HG02938 (cell line): ENCODE measurements at regions not wholly inside any gene's neighbourhood (a gene's known extent, or its start where the extent isn't known, plus 50 kb on each side); places are given as distances from the start of the nearest gene placed in this dataset.
"Not testable (repeated sequence)": the region's sequence is repeated elsewhere in the genome, so short reads cannot be mapped to it uniquely, and the experiment has no call there.

Source experiments
- ATAC-seq: cut with Tn5 transposase; IDR thresholded peaks from one replicate; pipeline ENCODE4 v1.9.1; 2021; ENCODE audit warnings: mild to moderate bottlenecking, moderate library complexity; ENCODE audit not compliant: unreplicated experiment

- ATAC-seq: no peak
Observed at GRCh38 chr5:12615141-12615820, 711.0 kb upstream of the CTNND2 start.

GRCh38 chr5:12614608-12615007 lies 710.4 kb upstream of the CTNND2 start:
- no peak for ATAC-seq

GRCh38 chr5:12611132-12611531 lies 706.9 kb upstream of the CTNND2 start:
- no peak for ATAC-seq

GRCh38 chr5:12607817-12608216 lies 703.6 kb upstream of the CTNND2 start:
- ATAC-seq: not testable (repeated sequence)

GRCh38 chr5:12592228-12592627 lies 688.0 kb upstream of the CTNND2 start:
- no peak for ATAC-seq

GRCh38 chr5:12586406-12586805 lies 682.2 kb upstream of the CTNND2 start:
- no peak for ATAC-seq

- ATAC-seq: not testable (repeated sequence)
Observed at GRCh38 chr5:12578803-12579202, 674.6 kb upstream of the CTNND2 start.

- not testable (repeated sequence) for ATAC-seq
Observed at GRCh38 chr5:12576953-12577352, 672.7 kb upstream of the CTNND2 start.

- ATAC-seq: not testable (repeated sequence)
Observed at GRCh38 chr5:12574298-12575093, 670.2 kb upstream of the CTNND2 start.

- ATAC-seq: not testable (repeated sequence)
Observed at GRCh38 chr5:12573916-12574297, 669.7 kb upstream of the CTNND2 start.

- ATAC-seq: no peak
Observed at GRCh38 chr5:12570688-12571087, 666.4 kb upstream of the CTNND2 start.

GRCh38 chr5:12566441-12566840 lies 662.2 kb upstream of the CTNND2 start:
- ATAC-seq: no peak

- no peak for ATAC-seq
Observed at GRCh38 chr5:12557012-12557411, 652.8 kb upstream of the CTNND2 start.

GRCh38 chr5:12526113-12526512 lies 621.9 kb upstream of the CTNND2 start:
- no peak for ATAC-seq

GRCh38 chr5:12522116-12522515 lies 617.9 kb upstream of the CTNND2 start:
- ATAC-seq: no peak

GRCh38 chr5:12504983-12505382 lies 600.7 kb upstream of the CTNND2 start:
- ATAC-seq: not testable (repeated sequence)

- ATAC-seq: no peak
Observed at GRCh38 chr5:12488161-12488560, 583.9 kb upstream of the CTNND2 start.

GRCh38 chr5:12480487-12480886 lies 576.2 kb upstream of the CTNND2 start:
- no peak for ATAC-seq

GRCh38 chr5:12477554-12477953 lies 573.3 kb upstream of the CTNND2 start:
- ATAC-seq: no peak

- no peak for ATAC-seq
Observed at GRCh38 chr5:12467799-12468198, 563.6 kb upstream of the CTNND2 start.

GRCh38 chr5:12460493-12461261 lies 556.4 kb upstream of the CTNND2 start:
- no peak for ATAC-seq

- ATAC-seq: no peak
Observed at GRCh38 chr5:12459326-12459725, 555.1 kb upstream of the CTNND2 start.
